MV-4-11 (cell line): ENCODE measurements at regions not wholly inside any gene's neighbourhood (a gene's known extent, or its start where the extent isn't known, plus 50 kb on each side); places are given as distances from the start of the nearest gene placed in this dataset.

ENCODE experiments used
- DNase-seq: peaks from one replicate; lab custom pipeline; 2025; lab: John Stamatoyannopoulos, UW

- no peak for DNase-seq
These were observed 126.9 kb downstream of the MRM1 start for GRCh38 chr17:36728030-36728991.

DNA sequence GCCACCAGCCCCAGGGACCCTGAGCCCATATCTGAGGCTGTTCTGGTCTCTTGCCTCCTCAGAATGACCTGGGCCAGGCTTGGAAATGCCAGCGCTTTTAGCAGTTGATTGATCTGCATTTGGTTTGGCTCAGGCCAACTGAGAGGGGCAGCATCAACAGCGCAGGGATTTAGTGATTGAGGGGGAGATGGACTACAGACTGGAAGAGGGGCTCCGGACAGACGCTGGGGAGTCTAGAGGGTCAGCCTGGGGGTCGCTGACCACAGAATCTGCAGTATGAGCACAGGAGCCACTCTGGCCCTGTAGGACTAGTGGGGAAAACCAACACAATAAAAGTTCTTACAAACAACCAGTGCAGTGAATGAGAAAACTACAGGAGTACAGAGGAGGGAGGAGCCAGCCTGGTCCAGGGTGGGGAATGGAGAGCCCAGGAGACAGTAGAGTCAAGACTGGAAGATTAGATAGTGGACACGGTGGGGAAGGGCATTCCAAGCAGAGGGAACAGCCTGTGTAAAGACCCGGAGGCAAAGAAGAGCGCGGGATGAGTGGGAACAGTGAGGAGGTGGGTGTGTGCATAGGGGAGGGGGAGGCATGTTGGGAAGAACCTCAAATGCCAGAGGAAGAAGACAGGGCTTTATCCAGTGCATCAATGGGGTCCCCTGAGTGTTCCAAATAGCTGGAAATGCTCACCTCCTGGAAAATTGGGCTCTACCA, 128.9 kb downstream of the MRM1 start:
- no peak for DNase-seq

DNA sequence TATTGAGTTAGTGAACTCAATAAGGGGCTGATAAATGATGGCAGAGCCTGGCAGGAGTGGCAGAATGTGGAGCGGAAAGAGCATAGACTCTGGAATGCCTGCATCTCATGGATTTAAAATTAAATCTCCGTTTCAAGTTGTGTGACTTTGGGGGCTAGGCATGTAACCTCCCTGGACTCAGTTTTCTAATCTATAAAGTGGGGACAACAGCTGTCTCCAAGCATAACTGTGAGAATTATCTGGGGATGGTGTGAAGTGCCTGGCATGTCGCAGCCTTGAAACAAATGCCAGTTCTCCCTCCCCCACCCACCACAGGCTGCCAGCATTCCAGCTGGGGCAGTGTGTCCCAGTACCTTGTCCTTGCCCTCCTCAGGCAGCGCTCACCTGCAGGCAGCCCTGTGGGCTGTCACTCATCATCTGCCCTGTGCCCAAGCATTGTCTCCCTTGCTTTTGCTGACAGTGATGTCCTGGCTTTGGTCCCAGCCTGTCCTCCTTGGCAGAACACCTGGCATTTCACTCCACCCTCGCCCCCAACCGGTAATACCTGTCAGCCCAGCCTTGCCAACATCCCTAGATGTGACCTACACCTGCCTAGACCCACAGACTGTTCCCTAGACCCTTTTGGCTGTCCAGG, 129.6 kb downstream of the MRM1 start:
- no peak for DNase-seq

- DNase-seq: no peak
These were observed 130.4 kb downstream of the MRM1 start for GRCh38 chr17:36731811-36732210.

DNA sequence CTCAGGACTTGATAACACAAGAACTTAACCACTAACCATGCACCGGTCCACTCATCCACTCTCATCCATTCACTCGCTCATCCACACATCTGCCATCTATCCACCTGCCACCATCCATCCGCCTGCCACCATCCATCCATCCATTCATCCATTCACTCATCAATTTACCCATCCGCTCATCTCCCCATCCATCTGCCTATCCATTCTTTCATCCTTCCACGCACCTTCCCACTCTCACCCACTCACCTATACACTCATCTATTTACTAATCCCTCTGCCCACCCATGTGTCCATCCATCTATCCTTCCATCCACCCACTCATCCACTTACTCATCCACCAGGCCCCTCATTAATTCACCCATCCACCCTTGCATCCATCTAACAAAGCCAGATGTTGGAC, 131.0 kb downstream of the MRM1 start:
- no peak for DNase-seq

GRCh38 chr17:36736201-36737156, 135.1 kb downstream of the MRM1 start:
- no peak for DNase-seq

DNA sequence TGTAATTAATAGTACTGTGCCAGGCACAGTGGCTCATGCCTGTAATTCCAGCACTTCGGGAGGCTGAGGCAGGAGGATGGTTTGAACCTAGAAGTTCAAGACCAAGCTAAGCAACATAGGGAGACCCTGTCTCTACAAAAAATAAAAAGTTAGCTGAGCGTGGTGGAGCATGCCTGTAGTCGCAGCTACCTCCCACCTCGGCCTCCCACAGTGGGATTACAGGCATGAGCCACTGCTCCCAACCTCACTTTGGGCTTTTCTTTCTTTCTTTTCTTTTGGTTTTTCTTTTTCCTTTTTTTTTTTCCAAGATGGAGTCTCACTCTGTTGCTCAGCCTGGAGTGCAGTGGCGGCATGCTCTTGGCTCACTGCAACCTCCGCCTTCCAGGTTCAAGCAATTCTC, 137.8 kb downstream of the MRM1 start:
- no peak for DNase-seq

- no peak for DNase-seq
These were observed 138.8 kb downstream of the MRM1 start for GRCh38 chr17:36740157-36740556.

- no peak for DNase-seq
These were observed 139.9 kb downstream of the MRM1 start for GRCh38 chr17:36741019-36741902.

GRCh38 chr17:36742267-36743000, 141.1 kb downstream of the MRM1 start:
- no peak for DNase-seq

- DNase-seq: no peak
These were observed 141.7 kb downstream of the MRM1 start for GRCh38 chr17:36743130-36743529.

DNA sequence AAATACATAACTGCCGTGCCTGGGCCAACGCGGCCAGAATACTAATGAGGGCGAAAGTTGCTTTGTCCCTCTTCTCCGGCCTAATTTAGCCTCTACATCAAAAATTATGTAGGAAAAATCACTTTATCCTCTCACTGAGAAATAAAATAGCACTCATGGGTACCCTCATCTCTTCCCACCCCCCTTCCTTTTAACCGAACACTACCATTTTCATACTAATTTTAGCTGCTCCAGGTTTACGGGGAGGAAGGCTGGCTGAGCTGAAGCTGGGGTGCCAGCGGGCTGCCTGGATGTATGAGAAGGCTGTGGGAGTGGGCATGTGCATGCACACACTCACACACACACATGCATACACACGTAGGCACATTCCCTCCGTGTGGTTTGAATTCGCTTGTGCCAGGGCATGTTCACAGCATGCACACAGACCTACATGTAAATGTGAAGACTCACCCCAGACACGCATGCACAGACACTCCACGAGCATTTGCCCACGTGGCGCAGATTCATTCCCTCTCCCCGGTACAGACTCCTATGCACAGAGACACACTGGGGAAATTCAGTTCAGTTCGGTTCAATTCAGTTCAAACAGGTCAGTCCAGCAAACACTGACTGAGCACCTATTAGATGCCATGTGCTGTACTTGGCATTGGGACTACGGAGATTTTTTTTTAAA, 145.1 kb downstream of the MRM1 start:
- no peak for DNase-seq

- DNase-seq: no peak
These were observed 146.5 kb downstream of the MRM1 start for GRCh38 chr17:36747861-36748260.

GRCh38 chr17:36748272-36748671, 146.9 kb downstream of the MRM1 start:
- DNase-seq: no peak

GRCh38 chr17:36749493-36749892, 148.1 kb downstream of the MRM1 start:
- no peak for DNase-seq

GRCh38 chr17:36750316-36750885, 149.0 kb downstream of the MRM1 start:
- no peak for DNase-seq

- no peak for DNase-seq
These were observed 150.9 kb downstream of the MRM1 start for GRCh38 chr17:36752096-36752888.

DNA sequence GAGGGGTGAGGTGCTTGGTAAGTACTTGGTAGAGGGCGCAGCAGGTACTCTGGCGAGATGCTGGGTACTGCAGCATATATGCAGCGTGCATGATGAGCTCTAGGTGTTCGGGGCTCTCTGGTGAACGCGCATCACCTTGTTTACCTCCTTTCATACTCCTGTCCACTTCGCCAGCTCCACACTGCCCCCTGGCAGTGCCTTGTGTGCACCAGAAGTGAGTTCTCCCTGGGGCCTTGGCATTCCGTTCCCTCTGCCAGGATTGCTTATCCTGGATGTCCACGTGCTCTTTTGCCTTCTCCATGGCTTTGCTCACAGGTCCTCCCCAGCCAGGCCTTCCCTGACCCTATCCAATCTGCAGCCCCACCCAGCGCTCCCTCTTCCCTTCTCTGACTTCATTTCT, 154.2 kb downstream of the MRM1 start:
- DNase-seq: no peak
